Esophagus mucosa (tissue), 1 donor: ENCODE measurements at regions not wholly inside any gene's neighbourhood (a gene's known extent, or its start where the extent isn't known, plus 50 kb on each side); places are given as distances from the start of the nearest gene placed in this dataset.

Source experiments
- ATAC-seq: fragments of 200-7000 bp; cut with Tn5 transposase; one replicate; pipeline ENCODE4 v1.9.1; 2020
- donor health status: DM: yes; HTN: yes; CAD: no.

DNA sequence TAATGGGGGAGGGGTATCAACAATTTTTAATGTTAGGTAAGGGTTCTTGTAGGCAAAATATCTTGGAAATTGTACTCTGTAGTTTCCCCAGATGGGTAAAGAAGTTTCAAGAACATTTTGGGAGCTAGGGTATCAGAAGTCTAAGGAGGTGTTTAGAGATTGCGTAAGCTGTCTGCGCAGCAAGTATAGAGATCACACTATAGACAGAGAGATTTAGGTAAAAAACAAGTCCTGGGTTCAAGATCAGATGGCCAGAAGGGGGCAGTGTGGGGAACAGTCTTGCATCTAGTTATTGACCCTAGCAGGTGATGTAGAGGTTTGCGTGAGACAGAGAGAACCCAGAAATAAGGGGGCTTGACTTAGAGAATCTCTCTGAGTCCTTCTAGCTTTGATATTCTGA lies 80.8 kb downstream of the S1PR1 start:
- ATAC-seq: no peak

DNA sequence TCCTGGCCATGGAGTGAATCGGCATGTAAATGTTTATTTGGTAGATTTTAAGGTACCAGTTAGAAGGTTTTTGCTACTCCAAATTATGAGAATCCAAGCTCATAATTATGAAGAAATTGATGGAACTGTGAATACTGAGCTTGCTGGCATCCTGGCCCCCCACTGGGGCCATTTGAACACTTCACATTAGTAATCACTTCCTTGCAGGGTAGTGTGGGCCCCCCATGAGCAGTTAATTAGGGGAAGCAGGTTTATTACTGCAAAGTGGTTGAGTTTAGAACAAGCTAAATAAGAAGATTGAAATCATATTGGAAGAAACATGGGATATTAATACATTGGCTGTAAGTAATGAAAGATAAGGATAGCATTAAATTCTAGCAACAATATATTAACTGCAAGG lies 86.7 kb downstream of the S1PR1 start:
- ATAC-seq: no peak

DNA sequence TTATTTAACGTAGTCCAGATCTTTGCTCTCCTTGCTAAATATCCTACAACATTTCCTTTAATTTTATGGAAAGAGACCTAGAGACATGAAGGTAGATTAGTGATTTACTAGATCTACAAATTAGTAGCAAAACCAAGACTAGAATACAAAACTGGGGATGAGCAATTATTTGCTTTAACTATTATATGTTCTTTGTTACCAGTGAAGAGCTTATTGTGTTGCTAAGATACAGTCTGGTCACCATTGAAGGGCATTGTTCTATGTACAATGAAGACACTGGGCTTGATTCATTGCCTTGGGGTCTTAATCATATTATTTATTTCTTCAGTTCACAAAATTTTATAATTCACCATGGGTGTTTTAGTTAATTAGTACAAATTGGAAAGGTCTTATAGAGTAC lies 88.3 kb downstream of the S1PR1 start:
- ATAC-seq: no peak

DNA sequence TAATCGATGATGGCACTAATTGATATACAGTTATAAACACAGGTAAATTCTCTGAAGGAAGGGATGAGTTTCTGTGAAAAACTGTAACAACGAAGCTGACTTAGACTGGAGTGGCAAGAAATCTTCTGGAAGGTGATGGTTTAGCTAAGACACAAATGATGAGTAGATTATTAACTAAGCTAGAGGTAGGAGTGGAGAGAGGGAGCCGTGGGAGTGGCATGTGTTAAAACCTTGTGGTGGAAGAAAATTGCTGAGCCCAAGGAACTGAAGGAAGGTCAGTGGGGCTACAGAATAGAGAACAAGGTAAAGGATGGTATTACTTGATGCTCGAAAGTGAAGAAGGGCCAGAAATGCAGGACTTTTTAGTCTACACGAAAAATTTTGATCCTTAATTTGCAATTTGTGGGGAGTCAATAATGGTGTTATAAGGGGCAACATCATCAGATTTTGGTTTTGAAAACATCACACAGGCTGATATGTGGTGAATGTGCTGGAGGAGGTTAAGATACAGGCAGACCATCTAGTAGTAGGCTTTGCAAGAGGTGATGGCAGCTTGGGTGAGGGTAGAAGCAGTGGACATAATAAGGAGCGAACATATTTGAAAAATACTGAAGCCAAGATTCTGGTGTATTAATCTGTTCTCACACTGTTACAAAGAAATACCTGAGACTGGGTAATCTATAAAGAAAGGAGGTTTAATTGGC lies 93.8 kb downstream of the S1PR1 start:
- no peak for ATAC-seq

DNA sequence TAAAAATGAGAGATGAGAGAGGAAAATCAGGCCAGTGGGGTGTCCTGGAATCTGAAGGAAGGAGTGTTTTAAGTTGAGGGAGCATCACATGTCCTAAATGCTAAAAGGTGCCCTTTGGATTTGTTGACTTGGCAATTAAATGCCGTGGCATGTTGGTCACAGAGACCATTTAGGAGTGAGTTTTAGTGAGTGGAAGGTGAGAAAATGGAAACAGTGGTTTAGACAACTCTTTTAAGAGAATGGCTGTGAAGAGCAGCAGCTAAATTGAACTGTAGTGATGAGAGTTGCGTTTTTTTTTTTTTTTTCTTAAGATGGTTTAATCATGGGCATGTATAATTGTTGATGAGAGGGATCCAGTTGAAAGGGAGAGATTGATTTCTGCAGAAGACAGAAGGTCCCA lies 95.0 kb downstream of the S1PR1 start:
- no peak for ATAC-seq

DNA sequence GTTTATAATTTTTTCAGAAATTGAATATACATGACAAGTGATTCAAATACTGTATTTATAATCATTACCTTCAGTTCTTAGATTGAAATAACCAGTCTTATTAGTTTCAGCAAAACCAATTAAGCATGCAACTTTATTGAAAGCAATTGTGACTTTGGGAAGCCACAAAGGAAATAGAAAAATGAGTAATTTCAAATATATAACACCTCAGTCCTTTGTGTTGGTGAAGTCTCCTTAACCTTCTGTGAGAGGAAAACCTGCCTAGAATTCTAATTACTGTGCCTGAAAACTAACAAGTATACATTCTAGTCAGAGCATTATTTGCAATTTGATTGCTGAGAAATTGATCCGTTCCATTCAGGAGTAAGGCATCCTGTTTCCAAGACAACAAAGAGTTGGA lies 95.8 kb downstream of the S1PR1 start:
- no peak for ATAC-seq

DNA sequence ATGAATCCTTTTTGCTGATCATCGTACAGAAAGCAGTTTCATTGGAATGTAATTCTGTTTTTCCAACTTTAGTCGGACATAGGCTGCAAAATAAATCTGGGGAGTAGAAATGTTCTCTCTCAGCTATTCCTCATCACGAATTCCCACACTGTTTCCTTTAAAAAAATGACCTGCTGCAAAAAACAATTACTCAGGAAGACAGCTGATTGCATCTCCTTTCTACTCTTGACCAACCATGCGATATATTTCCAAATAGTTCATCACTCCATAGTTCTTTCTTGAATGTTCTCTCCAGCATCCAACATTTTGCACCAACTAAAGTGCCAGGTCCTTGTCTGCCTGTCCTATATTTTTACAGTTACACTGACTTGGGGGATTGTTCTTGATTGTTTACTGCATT lies 96.4 kb downstream of the S1PR1 start:
- no peak for ATAC-seq

DNA sequence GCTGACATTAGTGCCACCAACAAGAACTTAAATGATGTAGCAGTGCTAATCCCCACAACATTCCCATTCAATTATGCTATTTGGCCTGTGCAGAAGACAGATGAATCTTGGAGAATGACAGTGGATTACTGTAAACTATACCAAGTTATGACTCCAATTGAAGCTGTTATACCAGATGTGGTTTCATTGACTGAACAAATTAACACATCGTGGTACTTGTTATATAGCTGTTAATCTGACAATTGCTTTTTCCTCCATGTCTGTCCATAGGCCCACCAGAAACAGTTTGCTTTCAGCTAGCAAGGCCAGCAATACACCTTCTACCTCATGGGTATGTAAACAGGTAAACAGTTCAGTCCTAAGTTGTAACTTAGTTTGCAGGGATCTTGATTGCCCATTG lies 101.1 kb downstream of the S1PR1 start:
- ATAC-seq: no peak

DNA sequence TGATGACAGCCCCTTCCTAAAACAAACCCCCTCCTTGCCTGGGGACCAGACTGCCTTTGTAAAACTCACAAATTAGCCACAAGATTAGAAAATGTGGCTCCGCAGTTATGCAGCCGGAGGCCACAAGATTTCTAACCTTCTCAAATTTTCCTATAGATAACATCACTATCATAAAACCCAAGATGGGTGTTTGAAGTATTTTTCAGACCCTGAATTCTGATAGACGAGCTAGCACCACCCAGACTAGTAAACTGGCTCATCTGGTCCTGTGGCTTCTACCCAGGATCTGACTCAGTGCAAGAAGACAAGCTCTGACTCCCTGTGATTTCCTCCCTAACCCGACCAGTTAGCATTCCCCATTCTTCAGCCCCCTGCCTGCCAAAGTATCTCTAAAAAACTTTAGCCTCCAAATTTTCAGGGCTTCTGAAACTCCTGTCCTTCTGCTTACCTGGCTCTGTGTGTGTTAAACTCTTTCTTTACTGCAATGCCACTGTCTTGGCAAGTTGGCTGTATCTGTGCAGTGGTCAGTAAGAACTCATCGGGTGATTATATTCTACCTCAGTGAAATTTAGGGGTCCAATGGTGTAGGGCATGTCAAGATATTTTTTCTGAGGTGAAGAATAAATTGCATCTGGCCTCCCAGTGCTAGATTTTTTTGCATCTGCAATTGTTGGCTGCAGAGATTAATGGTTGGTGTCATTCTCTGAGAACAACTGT lies 102.1 kb downstream of the S1PR1 start:
- ATAC-seq: peak; percentile 43

DNA sequence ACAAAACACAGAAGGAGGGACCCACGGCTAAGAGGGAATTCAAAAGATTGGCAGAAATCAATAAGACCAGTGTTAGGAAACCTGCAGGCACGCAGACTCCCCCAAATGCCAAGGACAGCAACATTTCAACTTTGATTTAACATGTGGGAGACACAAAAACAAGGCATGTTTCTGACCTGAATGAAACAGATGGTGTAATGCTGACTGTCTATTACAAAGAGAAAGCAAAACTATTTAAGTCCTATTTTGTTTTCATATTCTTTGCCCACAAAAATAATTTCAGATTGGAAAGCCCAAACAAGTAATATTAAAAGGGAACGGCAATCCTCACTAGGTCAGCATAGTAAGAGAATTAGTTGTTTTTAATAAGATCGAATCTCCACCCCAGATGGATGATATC lies 107.9 kb downstream of the S1PR1 start:
- no peak for ATAC-seq

DNA sequence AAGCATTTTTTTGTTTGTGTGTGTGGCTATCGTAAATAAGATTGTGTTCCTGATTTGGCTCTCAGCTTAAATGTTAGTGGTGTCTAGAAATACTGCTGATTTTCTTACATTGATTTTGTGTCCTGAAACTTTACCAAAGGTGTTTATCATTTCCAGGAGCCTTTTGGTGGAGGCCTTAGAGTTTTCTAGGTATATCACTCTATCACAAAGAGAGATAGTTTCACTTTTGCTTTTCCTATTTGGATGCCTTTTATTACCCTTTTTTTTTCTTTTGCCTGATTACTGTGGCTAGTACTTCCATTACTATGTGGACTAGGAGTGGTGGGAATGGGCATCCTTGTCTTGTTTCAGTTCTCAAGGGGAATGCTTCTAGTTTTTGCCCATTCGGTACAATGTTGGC lies 109.6 kb downstream of the S1PR1 start:
- ATAC-seq: no peak

DNA sequence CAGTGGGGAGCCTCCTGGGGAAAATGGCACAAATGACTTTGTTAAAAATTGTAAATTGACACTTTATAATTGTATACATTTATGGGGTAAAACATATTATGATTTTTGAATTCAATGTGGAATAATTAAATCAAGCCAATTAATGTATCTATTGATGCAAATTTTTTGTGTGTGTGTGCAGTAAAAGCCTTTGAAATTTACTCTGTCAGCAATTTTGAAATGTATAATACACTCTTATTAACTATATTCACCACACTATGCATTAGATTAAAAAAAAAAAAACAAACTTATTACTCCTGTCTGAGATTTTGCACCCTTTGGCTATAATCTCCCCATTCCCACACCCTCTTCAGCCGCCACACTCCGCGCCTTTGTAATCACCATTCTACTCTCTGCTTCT lies 119.2 kb downstream of the S1PR1 start:
- ATAC-seq: no peak

DNA sequence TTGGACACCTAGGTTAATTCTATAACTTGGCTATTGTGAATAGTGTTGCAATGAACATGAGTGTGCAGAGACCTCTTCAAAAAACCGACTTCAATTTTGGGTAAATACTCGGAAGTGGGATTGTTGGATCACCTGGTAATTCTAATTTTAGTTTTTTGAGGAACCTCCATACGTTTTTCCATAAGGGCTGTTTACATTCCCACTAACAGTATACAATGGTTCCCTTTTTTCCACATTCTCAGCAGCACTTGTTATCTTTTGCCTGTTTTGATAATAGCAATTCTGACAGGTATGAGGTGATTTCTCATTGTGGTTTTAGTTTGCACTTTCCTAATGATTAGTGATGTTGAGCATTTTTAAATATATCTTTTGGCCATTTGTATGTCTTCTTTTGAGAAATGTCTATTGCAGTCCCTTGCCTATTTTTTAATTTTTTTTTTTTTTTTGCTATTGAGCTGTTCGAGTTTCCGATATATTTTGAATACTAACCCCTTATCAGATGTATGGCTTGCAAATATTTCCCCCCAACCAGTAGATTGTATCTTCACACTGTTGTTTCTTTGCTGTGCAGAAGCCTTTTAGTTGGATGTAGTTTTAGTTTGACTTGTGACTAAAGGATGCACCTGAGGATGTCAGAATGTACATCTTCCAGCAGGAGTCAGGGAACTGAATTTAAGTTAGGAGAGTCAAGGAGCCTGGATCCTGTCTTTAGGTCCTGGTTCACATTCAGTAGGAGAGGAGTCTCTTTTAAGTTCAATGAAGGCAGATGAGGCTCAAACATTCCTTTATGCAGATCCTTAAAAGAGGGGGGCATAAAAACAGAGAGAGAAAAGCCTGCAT lies 120.0 kb downstream of the S1PR1 start:
- no peak for ATAC-seq

DNA sequence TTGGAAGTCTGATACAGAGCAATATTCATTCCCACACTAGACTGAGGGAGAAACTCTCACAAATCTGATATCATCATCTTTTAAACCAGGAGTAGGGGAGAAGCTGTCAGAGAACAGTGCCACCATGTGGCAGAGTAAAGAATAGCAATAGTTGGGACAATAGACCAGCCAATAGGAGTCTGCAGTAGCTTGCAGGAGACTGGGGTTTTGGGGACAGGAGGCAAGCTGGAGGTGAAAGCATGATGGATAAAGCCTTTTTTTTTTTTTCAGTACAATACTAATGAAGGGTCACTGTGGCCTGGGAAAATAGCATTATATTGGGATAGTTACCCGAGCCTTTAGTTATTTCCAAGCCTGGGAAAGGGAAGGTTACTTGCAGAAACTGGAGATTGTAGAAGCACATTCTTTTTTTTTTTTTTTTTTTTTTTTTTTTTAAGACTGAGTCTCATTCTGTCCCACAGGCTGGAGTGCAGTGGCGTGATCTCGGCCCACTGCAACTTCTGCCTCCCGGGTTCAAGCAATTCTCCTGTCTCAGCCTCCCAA lies 120.7 kb downstream of the S1PR1 start:
- peak; percentile 92 for ATAC-seq

DNA sequence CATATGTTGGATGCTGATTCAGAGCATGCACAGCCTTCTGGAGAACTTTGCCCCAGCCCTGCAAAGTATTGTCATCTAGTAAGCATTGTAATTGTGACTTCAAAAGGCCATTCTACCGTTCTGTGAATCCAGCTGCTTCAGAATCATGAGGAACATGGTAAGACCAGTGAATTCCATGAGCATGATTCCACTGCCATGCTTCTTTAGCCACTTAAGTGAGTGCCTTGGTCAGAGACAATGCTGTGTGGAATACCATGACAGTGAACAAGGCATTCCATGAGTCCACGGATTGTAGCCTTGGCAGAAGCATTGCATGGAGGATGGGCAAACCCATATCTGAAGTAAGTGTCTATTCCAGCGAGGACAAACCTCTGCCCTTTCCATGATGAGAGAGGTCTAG lies 123.7 kb downstream of the S1PR1 start:
- no peak for ATAC-seq

DNA sequence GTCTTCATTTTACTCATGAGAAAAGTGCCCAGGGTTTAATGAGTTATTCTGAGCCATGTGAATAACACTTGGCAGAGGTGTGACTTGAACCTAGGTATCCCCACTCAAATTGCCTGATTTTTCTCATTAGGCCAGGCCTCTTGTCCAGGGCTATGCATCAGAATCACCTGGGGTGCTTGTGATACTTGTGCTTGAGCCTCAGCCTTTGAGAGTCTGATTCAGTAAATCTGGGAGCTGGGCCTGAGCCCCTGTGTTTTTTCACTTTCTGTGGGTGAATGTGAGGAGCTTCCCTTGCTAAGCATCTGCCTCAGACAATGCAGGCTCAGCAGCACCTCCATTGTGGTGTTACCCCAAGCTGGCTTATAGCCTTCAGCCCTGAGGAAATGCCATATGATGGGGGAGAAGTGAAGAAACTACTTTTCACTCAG lies 127.1 kb downstream of the S1PR1 start:
- ATAC-seq: no peak

DNA sequence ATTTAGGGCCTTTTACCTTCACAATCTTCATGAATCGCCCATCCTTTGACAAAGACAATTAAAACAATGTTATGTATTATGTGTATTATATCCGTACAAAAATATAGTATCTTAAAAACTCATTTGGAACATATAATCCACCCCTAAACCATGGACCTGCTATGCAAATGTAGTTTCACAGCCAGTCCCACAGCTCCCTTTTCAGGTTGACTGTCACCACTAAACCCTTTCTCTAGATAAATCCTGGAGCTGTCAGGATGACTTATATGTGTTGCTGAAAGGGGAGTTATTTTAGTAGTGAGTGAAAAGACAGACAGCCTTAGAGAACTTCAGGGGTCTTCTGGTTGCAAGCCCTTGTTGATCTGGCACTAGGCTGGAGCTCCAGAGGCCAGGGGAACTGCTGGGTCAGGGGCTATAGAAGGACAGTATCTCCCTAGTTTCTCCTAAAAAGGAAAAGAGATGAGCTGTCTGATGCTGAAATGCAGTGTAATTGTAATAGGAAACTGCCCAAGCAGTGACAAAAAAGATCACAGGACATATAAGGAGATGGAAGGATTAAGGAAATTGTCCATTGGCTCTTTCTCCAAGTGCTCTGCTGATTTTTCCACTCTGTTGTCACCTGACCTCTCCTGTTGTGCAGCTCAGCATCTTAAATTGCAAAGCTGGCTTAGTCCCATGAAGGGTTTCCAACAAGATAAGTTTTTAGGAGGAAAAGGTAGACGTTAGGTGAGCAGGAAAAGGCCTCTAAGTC lies 127.7 kb downstream of the S1PR1 start:
- no peak for ATAC-seq

DNA sequence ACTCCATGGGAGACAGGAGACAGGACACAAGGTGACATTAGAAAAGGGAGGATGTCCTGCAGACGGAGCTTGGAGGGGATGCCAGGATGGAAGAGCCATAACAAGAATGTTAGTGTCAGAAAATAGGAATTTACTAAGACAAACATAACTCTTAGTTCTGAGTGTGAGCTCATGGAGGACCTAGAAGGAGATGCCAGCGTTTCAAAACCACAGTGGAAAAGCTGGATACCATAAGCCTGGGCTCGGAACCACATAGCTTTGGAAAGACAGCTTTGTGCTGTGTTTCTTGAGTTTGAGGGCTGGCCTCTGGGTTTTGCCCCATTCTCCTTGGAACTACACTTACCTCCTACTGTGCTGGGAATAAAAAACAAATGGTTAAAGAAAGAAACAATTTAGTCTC lies 128.4 kb downstream of the S1PR1 start:
- ATAC-seq: no peak

DNA sequence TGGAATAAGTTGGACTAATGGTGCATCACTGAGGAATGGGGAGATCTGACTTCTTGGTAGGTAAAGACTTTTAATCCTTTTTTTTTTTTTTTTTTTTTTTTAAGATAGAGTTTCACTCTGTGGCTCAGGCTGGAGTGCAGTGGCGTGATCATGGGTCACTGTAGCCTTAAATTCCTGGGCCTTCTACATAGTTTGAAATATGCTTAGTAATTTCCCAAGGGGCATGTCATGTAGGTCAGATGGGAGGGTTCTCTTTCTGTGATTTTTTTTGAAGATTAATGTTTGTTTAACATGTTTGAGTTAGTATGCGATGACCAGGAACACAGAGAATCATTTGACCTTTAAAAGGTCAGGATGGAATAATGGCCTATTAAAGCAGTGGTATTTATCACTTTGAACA lies 129.1 kb downstream of the S1PR1 start:
- no peak for ATAC-seq

DNA sequence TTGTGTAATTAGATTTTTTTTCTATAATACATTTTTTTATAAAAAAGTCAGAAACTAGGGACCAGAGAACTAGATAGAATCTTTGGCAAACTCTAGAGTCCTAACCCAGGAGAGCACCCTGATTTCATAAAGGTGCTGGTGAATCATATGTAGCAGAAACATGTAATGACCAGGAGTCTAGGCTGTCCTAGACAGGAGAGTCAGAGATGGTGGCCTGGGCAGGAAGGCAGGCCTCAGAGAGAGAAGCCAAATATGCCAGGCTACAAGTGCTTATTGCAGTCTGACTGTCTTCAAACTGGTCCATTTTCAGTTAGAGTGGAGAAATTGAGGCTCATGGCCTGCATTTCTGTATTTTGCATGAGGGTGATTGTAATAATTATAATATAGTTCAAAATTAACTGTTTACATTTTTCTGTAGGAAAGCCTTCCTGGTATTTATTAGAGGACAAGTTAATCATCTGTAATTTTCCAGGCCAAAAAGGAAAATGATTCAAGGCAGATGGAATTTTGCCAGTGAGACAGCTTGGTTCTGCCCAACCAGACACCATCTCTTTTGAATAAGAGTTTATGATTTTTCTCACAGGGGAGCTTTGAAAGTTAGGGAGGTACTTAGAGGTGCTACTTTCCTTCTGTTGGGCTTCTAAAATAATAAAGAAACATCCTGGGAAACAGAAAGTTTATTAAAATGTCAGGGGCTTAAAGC lies 129.8 kb downstream of the S1PR1 start:
- ATAC-seq: no peak

DNA sequence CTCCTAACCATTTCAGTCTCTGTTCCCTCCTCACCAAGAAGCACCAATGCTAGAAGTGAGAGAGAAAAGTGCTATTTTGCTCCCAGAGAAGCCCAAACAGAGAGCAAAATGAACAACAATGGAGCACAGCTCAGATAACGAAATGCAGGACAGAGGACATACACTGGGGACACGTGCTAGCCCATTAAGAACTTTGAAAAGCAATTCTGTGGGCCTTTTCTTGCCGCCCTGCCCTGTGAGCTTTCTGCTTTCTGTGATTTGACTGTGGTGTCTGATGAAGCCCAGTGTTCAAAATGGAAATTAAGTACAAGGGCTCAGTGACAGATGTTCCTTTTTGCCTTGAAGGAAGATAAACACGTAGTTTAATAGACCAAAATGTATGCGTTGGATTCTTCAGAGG lies 130.8 kb downstream of the S1PR1 start:
- ATAC-seq: no peak

DNA sequence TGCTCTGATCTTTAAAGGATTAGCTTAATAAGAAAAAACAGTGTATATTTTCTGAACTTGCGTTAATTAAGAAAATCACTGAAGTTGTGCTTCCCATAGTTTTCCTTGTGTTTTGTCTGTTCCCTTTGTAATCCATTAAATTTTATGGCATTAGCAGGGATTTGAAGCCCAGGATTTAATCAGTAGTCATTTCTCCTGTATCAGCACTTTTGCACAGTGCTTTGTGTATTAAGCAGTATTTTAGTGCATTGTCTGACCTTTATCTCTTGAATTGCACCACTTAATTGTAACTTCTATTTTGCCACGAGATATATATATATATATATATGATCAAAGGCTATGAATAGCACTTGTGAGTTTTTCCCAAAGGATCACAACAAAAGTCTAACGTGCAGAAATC lies 133.7 kb downstream of the S1PR1 start:
- no peak for ATAC-seq
